Glutamatergic neuron (in vitro differentiated cells): ENCODE measurements at regions not wholly inside any gene's neighbourhood (a gene's known extent, or its start where the extent isn't known, plus 50 kb on each side); places are given as distances from the start of the nearest gene placed in this dataset.

Source experiments
- DNase-seq: peaks from one replicate; pipeline ENCODE4 v3.0.0; 2022
- H3K27ac Mint-ChIP-seq: one replicate; pipeline ENCODE4 v1.8.0; 2020; ENCODE audit warnings: mild to moderate bottlenecking, mixed read lengths, inconsistent platforms; ENCODE audit not compliant: unreplicated experiment
- H3K27me3 Mint-ChIP-seq: one replicate; pipeline ENCODE4 v1.8.0; 2020; ENCODE audit warnings: mild to moderate bottlenecking, moderate library complexity, mixed read lengths, inconsistent platforms; ENCODE audit not compliant: unreplicated experiment
- H3K36me3 Mint-ChIP-seq: one replicate; pipeline ENCODE4 v1.8.0; 2020; ENCODE audit warnings: mild to moderate bottlenecking, mixed read lengths, inconsistent platforms; ENCODE audit not compliant: unreplicated experiment
- H3K4me1 Mint-ChIP-seq: one replicate; pipeline ENCODE4 v1.8.0; 2020; ENCODE audit warnings: mild to moderate bottlenecking, low read depth, mixed read lengths, inconsistent platforms; ENCODE audit not compliant: unreplicated experiment
- H3K4me3 Mint-ChIP-seq: one replicate; pipeline ENCODE4 v1.8.0; 2020; ENCODE audit warnings: mild to moderate bottlenecking, mixed read lengths, inconsistent platforms; ENCODE audit not compliant: unreplicated experiment
- H3K9me3 Mint-ChIP-seq: one replicate; pipeline ENCODE4 v1.8.0; 2020; ENCODE audit warnings: mild to moderate bottlenecking, moderate library complexity, mixed read lengths, inconsistent platforms; ENCODE audit not compliant: unreplicated experiment
- TF ChIP-seq, protein P1 (sequence below): fragments of 200-600 bp; sonication (generic); IDR thresholded peaks from one replicate; pipeline ENCODE4 v1.5.0; 2021; ENCODE audit not compliant: partially characterized antibody, unreplicated experiment

DNA sequence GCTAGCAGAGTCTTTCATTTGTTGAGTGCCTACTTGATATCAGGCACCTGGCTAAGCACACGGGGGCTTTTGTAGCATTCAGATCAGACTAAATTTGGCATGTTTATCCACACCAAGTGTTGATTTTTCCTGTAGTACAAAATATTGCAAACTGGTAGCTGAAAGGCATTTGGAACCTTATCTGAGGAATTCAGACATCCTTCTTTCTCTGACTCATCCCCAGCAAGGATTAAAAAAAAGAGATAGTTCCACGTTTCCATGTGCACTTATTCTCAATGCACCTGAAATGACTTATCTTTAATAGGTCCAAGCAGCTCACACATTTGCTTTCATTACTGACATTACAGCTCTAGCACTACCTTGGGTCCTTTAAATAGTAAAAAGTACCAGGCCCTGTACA, 786.0 kb upstream of the GRM7 start:
- H3K9me3 Mint-ChIP-seq = peaks cover 3% of the 10 kb centered on the region

DNA sequence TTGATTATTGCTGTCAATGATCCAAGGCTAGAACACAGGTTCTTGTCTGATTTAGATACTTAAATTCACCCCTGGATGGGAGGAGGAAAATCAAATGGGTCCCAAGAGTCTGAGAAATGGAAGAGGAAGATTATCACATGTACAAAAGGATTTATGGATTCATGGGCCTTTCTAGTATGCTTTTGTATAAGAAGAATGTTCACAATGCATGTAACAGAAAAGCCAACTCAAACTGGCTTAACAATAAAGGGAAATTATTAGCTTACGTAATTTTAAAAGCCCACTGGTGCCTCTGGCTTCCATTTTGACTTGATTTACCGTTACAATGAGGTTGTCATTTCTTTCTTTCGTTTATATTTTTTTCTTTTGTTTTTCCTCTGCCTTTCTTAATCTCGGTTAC, 782.5 kb upstream of the GRM7 start:
- peaks cover 2% of the 10 kb centered on the region for H3K27me3 Mint-ChIP-seq
- H3K4me1 Mint-ChIP-seq = peaks cover 22% of the 10 kb centered on the region
- no peaks in the 10 kb centered on the region for H3K36me3 Mint-ChIP-seq
- peaks cover 3% of the 10 kb centered on the region for H3K9me3 Mint-ChIP-seq
- DNase-seq = no peak
- TF ChIP-seq, protein P1, sequence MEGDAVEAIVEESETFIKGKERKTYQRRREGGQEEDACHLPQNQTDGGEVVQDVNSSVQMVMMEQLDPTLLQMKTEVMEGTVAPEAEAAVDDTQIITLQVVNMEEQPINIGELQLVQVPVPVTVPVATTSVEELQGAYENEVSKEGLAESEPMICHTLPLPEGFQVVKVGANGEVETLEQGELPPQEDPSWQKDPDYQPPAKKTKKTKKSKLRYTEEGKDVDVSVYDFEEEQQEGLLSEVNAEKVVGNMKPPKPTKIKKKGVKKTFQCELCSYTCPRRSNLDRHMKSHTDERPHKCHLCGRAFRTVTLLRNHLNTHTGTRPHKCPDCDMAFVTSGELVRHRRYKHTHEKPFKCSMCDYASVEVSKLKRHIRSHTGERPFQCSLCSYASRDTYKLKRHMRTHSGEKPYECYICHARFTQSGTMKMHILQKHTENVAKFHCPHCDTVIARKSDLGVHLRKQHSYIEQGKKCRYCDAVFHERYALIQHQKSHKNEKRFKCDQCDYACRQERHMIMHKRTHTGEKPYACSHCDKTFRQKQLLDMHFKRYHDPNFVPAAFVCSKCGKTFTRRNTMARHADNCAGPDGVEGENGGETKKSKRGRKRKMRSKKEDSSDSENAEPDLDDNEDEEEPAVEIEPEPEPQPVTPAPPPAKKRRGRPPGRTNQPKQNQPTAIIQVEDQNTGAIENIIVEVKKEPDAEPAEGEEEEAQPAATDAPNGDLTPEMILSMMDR = no peak
- no peak overlapping the region for H3K4me3 Mint-ChIP-seq
- H3K27ac Mint-ChIP-seq = peak overlapping the region; percentile 57

More for the DNA sequence above, 786.0 kb upstream of the GRM7 start:
- no peak overlapping the region for H3K27ac Mint-ChIP-seq
- DNase-seq = no peak
- H3K36me3 Mint-ChIP-seq = no peaks in the 10 kb centered on the region
- TF ChIP-seq, protein P1 = no peak
- H3K4me1 Mint-ChIP-seq = peaks cover 11% of the 10 kb centered on the region
- peaks cover 2% of the 10 kb centered on the region for H3K27me3 Mint-ChIP-seq
- no peak overlapping the region for H3K4me3 Mint-ChIP-seq

DNA sequence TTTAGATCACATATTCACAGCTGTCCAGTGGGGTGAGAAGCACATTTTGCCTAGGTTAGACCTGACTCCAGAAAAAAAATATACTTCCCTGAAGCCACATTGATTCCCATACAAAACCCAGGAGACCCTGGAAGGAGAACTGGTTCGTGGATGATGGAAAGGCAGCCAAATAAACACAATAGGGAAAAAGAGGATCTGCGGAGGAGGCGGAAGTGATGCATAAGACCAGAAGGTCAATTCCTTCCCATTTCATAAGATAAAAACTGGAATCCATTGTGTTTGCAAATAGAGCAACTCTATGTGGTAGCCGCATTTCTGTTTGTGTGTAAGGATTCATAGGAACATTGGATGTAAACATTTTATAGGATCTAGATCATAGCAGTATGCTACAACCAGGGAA, 781.9 kb upstream of the GRM7 start:
- Mint-ChIP-seq H3K4me3 (peak overlapping the region; percentile 7), H3K9me3 (peaks cover 3% of the 10 kb centered on the region), H3K27me3 (peaks cover 2% of the 10 kb centered on the region), H3K27ac (peak overlapping the region; percentile 23), H3K36me3 (no peaks in the 10 kb centered on the region), H3K4me1 (peaks cover 22% of the 10 kb centered on the region)
- DNase-seq = no peak
- TF ChIP-seq, protein P1 = no peak

DNA sequence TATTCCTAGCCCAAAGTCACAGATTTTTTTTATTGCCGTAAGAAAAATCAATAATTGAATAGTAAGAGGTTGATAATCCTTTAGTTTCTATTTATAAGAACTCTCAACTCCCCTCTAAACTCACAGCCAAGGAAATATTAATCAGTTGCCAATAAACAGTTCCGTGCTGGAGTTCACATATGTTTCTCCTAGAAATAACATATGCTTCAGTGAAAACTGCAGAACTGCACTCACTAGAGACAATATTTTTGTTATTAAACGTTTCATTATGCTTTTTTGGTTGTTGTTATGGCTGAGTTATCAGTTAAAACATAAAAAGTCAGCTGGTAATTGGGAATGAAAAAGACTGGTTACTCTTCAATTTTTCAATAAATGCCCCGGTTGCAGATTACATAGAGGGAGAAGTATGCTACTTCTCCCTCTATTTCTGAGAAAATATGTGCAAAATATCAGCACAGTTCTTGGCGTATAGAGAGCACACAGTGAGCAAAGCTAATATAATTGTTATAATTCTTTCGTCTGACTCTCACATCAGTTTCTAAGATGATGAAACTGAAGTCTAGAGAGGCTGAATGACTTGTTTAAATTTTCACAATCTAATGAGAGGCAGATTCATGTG, 781.2 kb upstream of the GRM7 start:
- H3K4me3 Mint-ChIP-seq = no peak overlapping the region
- H3K27me3 Mint-ChIP-seq = peaks cover 2% of the 10 kb centered on the region
- peak overlapping the region; percentile 23 for H3K27ac Mint-ChIP-seq
- H3K36me3 Mint-ChIP-seq = no peaks in the 10 kb centered on the region
- TF ChIP-seq, protein P1 = no peak
- H3K4me1 Mint-ChIP-seq = peaks cover 22% of the 10 kb centered on the region
- no peak for DNase-seq
- peaks cover 3% of the 10 kb centered on the region for H3K9me3 Mint-ChIP-seq

DNA sequence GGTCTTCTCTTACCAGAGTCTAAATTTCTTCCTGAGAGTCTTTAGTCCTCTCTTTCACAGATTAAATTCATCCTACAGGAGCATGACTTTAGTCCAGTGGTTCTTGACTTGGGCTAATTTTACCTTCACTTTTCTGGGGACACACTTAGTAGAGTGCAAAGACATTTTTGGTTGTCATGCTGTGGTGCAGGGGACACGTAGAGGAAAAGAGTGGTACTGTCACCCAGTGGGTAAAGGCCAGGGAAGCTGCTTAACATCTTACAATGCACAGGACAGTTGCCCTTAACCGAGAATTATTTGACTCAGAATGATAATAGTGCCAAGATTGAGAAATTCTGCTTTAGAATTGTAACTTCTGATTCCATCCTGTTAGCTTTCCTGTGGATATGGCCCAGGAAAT, 772.5 kb upstream of the GRM7 start:
- Mint-ChIP-seq H3K4me3 (no peak overlapping the region), H3K9me3 (no peaks in the 10 kb centered on the region), H3K4me1 (no peaks in the 10 kb centered on the region), H3K27ac (no peak overlapping the region), H3K27me3 (no peaks in the 10 kb centered on the region), H3K36me3 (no peaks in the 10 kb centered on the region)
- TF ChIP-seq, protein P1 = no peak
- DNase-seq = no peak
